Fibroblast of skin of left biceps (primary cell): ENCODE measurements at regions not wholly inside any gene's neighbourhood (a gene's known extent, or its start where the extent isn't known, plus 50 kb on each side); places are given as distances from the start of the nearest gene placed in this dataset.

Experiments used
- DNase-seq, 2 experiments: peaks; one replicate each; pipeline ENCODE4 v3.0.0-alpha.2; 2013; ENCODE audit warnings: low read depth in 2 of 2

DNA sequence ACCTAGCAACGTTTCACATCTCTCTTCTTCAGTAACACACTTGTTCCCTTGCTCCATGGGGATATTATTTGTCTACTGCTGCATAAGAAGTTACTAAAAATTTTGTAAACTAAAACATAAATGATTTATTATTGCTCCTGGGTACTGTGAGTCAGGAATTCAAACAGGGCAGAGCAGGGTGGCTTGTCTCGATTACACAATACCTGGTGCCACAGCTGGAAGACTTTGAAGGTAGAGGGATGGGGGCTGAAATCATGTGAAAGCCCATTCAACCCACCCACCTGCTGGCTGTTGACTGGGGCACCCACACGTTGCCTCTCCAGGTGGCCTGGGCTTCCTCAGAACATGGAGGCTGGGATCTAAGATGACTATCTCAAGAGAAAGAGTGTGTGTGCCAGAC lies 213.2 kb downstream of the ESM1 start:
- no peak for DNase-seq

GRCh38 chr5:54769746-54770145 lies 215.6 kb downstream of the ESM1 start:
- no peak for DNase-seq

DNA sequence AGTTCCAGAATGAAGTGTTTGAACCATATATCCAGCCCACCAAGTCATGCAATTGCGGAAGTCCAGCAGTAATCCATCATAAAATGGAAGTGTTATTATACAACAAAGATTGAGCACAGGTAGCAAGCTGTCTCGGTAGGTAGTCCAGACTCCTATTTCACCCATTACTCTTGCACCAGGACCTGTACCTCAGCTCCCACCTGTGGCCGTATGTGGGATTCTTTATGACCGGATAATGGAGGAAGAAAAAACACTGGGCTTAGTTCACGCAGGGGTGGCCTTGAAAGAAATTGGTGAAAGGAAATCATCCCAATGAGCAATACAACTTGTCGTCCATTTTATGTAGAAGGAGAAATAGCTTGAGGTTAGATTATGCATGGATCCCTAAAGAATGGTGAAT lies 216.3 kb downstream of the ESM1 start:
- DNase-seq, result no peak

DNA sequence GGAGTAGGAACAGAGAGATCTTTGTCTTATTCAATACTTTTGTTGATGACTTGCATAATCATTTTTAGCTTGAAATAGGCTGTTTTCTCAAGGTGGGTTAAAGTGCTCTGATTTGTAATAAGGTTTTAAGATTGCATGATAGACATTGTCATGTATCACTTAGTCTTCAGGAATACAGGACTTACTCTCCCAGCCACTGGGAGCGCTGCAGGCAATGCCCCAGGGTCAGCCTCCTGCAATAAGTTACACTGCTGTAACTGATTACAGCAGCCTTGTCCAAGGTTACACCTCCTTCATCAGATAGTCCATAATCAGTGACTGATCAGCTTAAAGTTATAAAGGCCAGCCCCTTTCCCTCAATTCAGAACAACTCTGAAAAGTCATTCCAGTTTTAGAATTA lies 218.6 kb downstream of the ESM1 start:
- DNase-seq, result no peak

DNA sequence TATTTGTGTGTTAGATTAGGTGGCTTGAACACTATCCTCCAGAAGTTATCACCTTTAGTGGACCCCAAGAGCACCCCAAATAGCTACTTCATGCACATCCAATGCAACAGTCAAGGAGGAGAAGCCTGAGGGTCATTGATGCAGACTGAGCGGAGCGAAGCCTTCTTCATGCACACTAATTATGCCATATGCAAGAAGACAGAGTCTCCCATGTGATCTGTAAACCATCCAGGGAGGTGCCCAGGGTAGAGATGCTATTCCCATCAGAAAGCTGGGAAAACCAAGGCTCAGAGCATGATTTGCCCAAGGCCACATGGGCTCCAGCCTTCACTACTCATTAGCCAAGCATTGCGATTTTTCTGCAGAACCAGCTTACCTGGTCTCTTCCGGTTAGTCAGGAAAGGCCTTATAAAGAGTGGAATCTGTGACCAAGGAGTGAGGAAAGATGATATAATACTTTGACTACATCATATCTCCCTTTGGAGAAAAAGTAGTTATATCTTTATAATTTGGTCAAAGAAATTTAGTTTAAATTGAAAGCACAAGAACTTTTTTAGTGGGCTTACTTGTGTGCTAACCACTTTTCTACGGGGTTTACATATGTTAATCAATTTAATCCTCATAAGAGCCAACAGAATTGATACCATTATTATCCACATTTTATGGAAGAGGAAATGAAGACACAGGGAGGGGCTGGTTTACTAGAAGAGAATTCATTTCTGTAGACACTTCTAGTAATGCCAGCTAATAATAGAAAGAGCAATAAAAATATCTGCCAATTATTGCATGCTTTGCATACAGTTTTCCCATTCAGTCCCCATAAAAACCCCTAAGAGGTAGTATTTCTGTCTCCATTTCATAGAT lies 220.0 kb downstream of the ESM1 start:
- no peak for DNase-seq

DNA sequence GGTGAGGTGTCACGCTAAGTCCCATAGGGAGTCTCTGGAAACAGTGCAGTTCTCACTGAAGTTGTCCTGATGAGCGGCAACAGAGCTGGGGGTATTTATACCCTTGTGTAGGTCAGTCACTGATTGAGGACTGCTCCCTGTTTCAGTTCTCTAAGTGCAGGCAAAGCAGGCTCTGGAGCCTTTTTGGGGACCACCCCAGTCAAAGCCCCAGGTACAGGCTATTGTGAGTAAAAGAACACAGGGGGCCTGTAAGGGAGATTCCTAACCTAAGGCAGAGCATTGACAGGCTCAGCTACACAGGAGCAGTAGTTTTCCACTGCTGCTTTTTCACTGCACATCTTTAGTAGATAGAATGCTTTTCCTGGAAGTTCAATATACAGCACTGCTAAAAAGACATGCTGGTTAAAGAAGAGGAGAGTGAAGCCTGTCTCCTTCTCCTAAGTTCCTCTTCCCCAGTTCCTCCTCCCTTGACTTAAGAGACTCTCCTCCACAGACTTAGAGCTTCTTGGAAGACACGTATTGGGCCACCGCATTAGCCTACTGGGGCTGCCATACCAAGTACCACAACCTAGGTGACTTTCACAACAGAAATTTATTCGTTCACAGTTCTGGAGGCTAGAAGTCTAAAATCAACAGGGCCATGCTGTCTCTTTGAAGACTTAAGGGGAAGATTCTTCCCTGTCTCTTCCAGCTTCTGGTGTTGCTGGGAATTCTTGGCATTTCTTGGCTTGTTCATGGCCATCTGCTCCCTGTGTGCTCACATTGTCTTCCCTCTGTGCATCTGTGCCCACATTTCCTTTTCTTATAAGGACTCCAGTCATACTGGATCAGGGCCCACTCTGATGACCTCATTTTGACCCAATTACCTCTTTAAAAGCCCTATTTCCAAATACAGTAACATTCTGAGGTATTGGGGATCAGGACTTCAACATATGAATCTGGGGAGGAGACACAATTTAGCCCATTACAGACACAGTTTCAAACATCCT lies 221.0 kb downstream of the ESM1 start:
- DNase-seq, result no peak

DNA sequence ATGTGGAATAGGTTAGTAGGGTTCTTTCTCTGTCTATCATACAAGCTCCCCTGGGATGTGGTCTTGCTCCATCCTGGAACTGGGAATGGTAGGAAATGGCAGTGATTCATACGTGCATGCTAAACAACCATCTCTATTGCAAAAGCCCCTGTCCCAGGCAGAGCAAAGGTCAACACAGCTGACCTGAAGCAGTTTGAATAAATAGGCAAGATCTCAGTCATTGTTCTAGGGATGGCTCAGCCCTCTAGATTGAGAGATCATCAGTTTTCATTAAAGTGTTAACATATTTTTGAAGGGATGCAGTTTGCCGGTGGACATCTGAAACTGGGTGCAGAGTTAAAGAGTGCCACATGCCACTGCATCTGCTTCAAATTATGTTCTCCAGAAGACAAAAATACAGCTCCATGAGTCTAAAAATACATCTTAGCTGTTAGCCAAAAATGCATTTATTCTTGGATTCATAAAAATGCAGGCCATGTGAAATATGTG lies 224.1 kb downstream of the ESM1 start:
- peak; percentile 99 for DNase-seq

- no peak for DNase-seq
Measured at GRCh38 chr5:54760182-54760935, 225.0 kb downstream of the ESM1 start.

DNA sequence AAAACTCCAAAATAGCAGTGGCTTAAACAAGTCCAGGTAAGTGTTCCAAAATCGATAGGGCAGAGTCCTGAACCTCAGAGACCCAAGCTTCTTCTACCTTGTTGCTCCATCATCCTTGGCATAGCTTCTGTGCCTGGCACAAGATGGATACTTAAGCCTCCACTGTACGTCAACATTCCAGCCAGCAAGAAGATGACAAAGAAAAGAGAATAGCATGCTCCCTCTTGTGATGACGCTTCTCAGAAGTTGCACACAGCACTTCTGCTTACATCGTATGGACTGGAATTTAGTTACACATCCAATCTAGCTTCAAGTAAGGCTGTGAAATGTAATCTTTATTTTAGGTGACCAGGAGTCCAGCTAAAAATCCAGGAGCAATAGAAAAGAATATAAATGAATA lies 227.4 kb downstream of the ESM1 start:
- DNase-seq, result peak; percentile 64

GRCh38 chr5:54757541-54757940 lies 227.9 kb downstream of the ESM1 start:
- DNase-seq, result no peak

GRCh38 chr5:54756796-54757402 lies 228.5 kb downstream of the ESM1 start:
- no peak for DNase-seq

DNA sequence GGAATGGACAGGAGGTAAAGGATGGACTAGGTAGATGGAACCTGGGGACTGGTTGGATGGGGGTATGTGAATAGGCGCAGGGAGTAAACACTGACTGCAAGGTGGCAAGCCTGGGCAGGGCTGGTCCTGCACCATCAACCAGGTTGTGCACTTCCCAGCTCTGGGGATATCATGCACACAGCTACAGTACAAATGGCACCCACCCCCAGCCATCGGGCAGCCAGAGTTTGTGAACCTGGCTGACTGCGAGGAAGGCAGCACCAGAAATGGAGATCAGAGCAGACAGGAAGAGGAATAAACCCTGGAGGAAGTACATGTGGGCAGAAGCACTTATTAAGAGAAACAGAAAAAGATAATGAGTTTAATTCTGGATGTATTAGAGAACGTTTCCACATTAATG lies 229.1 kb downstream of the ESM1 start:
- no peak for DNase-seq

DNA sequence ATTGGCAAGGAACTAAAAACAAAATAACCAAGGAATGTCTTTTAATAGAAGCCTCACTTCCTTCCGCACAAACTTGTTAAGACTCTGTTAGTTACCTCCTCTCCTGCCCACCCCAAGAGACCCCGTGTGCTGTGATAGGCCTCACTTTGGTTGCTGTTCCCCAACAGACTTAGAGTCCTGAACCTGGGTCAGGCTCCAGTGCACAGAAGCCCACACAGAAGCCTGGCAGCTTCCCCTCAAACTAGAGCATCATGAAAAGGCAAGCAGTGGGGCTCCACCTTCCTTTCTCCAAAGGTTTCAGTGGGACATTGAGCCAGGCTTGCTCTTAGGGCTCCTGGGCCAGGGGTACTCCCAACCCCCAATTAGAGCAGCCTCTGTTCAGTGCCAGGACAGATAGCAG lies 230.5 kb downstream of the ESM1 start:
- no peak for DNase-seq

GRCh38 chr5:54754420-54754819 lies 231.0 kb downstream of the ESM1 start:
- no peak for DNase-seq

GRCh38 chr5:54753753-54754152 lies 231.6 kb downstream of the ESM1 start:
- no peak for DNase-seq

- DNase-seq, result peak in 1 of 2 experiments; percentile 36
Measured at GRCh38 chr5:54753034-54753433, 232.4 kb downstream of the ESM1 start.

DNA sequence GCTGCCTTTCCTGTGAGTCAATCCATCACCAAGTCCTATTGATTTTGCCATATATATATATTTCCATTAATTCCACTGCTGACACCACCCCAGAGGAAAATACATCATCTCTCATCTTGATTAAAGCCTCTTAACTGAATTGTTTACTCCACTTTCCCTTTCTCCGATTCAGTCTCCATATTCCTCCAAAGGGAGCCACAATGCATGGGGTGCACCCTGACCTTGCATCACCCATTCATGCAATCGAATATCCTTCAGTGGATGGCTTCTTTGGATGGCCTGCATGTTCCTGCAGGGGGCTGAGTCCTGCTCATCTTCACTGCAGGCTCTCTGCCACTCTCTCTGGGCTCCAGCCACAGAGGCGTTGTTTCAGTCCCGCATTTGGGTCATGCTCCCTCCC lies 231.0 kb downstream of the SNX18 start:
- no peak for DNase-seq

DNA sequence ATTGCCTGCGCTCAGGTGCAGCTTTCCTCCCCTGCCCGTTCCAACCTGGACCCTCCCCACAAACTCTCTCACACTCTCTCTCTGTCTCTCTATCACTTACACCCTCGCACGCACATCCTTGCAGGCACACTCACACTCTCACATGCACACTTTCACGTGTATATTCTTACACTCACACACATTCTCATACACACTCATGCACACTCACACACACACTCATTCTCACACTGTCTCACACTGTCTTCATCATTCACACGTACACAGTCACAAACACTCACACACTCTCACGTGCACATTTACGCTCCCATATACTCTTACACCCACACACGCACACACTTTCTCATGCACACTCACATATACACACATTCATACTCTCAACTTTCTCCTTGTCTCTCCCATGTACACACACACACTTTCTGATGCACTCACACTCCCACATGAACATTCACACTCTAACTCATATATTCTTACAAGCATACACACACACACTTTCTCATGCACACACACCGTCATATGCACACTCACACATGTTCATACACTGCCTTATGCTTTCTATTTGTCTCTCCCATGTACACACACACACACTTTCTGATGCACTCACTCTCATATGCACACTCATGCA lies 229.3 kb downstream of the SNX18 start:
- no peak for DNase-seq

- DNase-seq, result no peak
Measured at GRCh38 chr5:54746346-54746745, 228.8 kb downstream of the SNX18 start.

- no peak for DNase-seq
Measured at GRCh38 chr5:54745599-54745998, 228.0 kb downstream of the SNX18 start.
